Astrocyte (in vitro differentiated cells and primary cell): ENCODE measurements at regions not wholly inside any gene's neighbourhood (a gene's known extent, or its start where the extent isn't known, plus 50 kb on each side); places are given as distances from the start of the nearest gene placed in this dataset.
A peak's percentile ranks its signal among the peaks of the same experiment; 100 is the strongest.

Source experiments
- DNase-seq: peaks from one replicate; pipeline ENCODE4 v3.0.0-alpha.2; 2010; ENCODE audit warnings: low read depth
- FAIRE-seq: peaks from 2 replicates; lab custom pipeline; 2011; peaks lifted over from hg19 to GRCh38; lab: Jason Lieb, UNC
- H2AFZ ChIP-seq: 2 replicates; pipeline ENCODE4 v1.6.0; 2012; ENCODE audit warnings: low read depth, low read length, inconsistent platforms
- H3K27ac ChIP-seq: 2 replicates; pipeline ENCODE4 v1.5.1; 2011; ENCODE audit warnings: low read depth, low read length, inconsistent platforms
- H3K27me3 ChIP-seq: 2 replicates; pipeline ENCODE4 v1.6.0; 2011; ENCODE audit warnings: low read length, inconsistent platforms; ENCODE audit not compliant: insufficient read depth
- H3K36me3 ChIP-seq: 2 replicates; pipeline ENCODE4 v1.5.1; 2011; ENCODE audit warnings: low read length, inconsistent platforms; ENCODE audit not compliant: insufficient read depth
- H3K4me1 ChIP-seq: 2 replicates; pipeline ENCODE4 v1.5.1; 2011; ENCODE audit warnings: low read length, inconsistent platforms; ENCODE audit not compliant: insufficient read depth
- H3K4me2 ChIP-seq: 2 replicates; pipeline ENCODE4 v1.6.0; 2012; ENCODE audit warnings: low read length, inconsistent platforms
- H3K4me3 ChIP-seq: 2 replicates; pipeline ENCODE4 v1.5.1; 2011; ENCODE audit warnings: low read depth, mild to moderate bottlenecking, low read length, inconsistent platforms; ENCODE audit not compliant: insufficient read depth
- H3K79me2 ChIP-seq: 2 replicates; pipeline ENCODE4 v1.6.0; 2012; ENCODE audit warnings: mild to moderate bottlenecking, low read length, inconsistent platforms; ENCODE audit not compliant: insufficient read depth
- H3K9ac ChIP-seq: 2 replicates; pipeline ENCODE4 v1.6.0; 2012; ENCODE audit warnings: mild to moderate bottlenecking, low read length, inconsistent platforms
- H3K9me3 ChIP-seq: 2 replicates; pipeline ENCODE4 v1.5.1; 2012; ENCODE audit warnings: low read depth, mild to moderate bottlenecking, low read length, inconsistent platforms; ENCODE audit not compliant: insufficient read depth
- H4K20me1 ChIP-seq: 2 replicates; pipeline ENCODE4 v1.6.0; 2012; ENCODE audit warnings: low read length, inconsistent platforms; ENCODE audit not compliant: insufficient read depth
- H3K27ac Mint-ChIP-seq: one replicate; pipeline ENCODE4 v1.8.0; 2021; ENCODE audit warnings: mild to moderate bottlenecking, mixed read lengths; ENCODE audit not compliant: unreplicated experiment
- H3K27me3 Mint-ChIP-seq: one replicate; pipeline ENCODE4 v1.8.0; 2021; ENCODE audit warnings: low read depth, mixed read lengths; ENCODE audit not compliant: unreplicated experiment
- H3K36me3 Mint-ChIP-seq: one replicate; pipeline ENCODE4 v1.8.0; 2021; ENCODE audit warnings: low read depth, mixed read lengths; ENCODE audit not compliant: unreplicated experiment
- H3K4me1 Mint-ChIP-seq: one replicate; pipeline ENCODE4 v1.8.0; 2021; ENCODE audit warnings: low read depth, mixed read lengths; ENCODE audit not compliant: unreplicated experiment
- H3K4me3 Mint-ChIP-seq: one replicate; pipeline ENCODE4 v1.8.0; 2021; ENCODE audit warnings: mild to moderate bottlenecking, moderate library complexity, mixed read lengths; ENCODE audit not compliant: unreplicated experiment
- H3K9me3 Mint-ChIP-seq: one replicate; pipeline ENCODE4 v1.8.0; 2021; ENCODE audit warnings: mild to moderate bottlenecking, mixed read lengths; ENCODE audit not compliant: unreplicated experiment
- CTCF ChIP-seq: IDR thresholded peaks from 2 replicates; pipeline ENCODE4 v1.5.1; 2011; ENCODE audit warnings: low read depth, mild to moderate bottlenecking, inconsistent platforms, low read length, moderate library complexity; ENCODE audit not compliant: insufficient read depth
- EZH2 ChIP-seq: IDR thresholded peaks from 2 replicates; pipeline ENCODE4 v1.6.1; 2012; ENCODE audit warnings: mild to moderate bottlenecking, low read length, inconsistent platforms; ENCODE audit not compliant: insufficient read depth

- no peak overlapping the region for H2AFZ ChIP-seq
- Mint-ChIP-seq H3K4me1 (no peaks in the 10 kb centered on the region), H3K36me3 (no peaks in the 10 kb centered on the region), H3K27me3 (peaks cover 2% of the 10 kb centered on the region), H3K27ac (no peak overlapping the region), H3K4me3 (no peak overlapping the region), H3K9me3 (peaks cover 4% of the 10 kb centered on the region)
- TF ChIP-seq CTCF (no peak), EZH2 (no peak)
- H3K4me3 ChIP-seq: no peak overlapping the region
- H4K20me1 ChIP-seq: no peaks in the 10 kb centered on the region
- peak overlapping the region; percentile 7 for H3K4me2 ChIP-seq
- peaks cover 3% of the 10 kb centered on the region for H3K27me3 ChIP-seq
- no peaks in the 10 kb centered on the region for H3K36me3 ChIP-seq
- H3K27ac ChIP-seq: no peak overlapping the region
- H3K9me3 ChIP-seq: no peaks in the 10 kb centered on the region
- H3K9ac ChIP-seq: no peak overlapping the region
- DNase-seq (peak; percentile 56), FAIRE-seq (no peak)
- H3K79me2 ChIP-seq: no peaks in the 10 kb centered on the region
- H3K4me1 ChIP-seq: no peaks in the 10 kb centered on the region
Observed at GRCh38 chr20:4383961-4384360, 134.9 kb upstream of the ADRA1D start.

GRCh38 chr20:4375881-4376280 lies 126.8 kb upstream of the ADRA1D start:
- peaks cover 2% of the 10 kb centered on the region for H3K9me3 Mint-ChIP-seq
- Histone ChIP-seq H3K79me2 (no peaks in the 10 kb centered on the region), H2AFZ (no peak overlapping the region), H3K4me3 (no peak overlapping the region), H3K27me3 (no peaks in the 10 kb centered on the region), H3K9ac (no peak overlapping the region), H3K4me2 (peak overlapping the region; percentile 15), H3K4me1 (peaks cover 7% of the 10 kb centered on the region), H4K20me1 (no peaks in the 10 kb centered on the region), H3K9me3 (no peaks in the 10 kb centered on the region), H3K27ac (no peak overlapping the region), H3K36me3 (no peaks in the 10 kb centered on the region)
- DNase-seq (peak; percentile 68), FAIRE-seq (no peak)
- TF ChIP-seq EZH2 (no peak), CTCF (no peak)
- H3K27ac Mint-ChIP-seq: no peak overlapping the region
- H3K4me3 Mint-ChIP-seq: no peak overlapping the region
- H3K36me3 Mint-ChIP-seq: no peaks in the 10 kb centered on the region
- H3K4me1 Mint-ChIP-seq: peaks cover 6% of the 10 kb centered on the region
- peaks cover 2% of the 10 kb centered on the region for H3K27me3 Mint-ChIP-seq

- H3K4me1 Mint-ChIP-seq: peaks cover 6% of the 10 kb centered on the region
- no peaks in the 10 kb centered on the region for H3K36me3 Mint-ChIP-seq
- H3K27me3 ChIP-seq: no peaks in the 10 kb centered on the region
- no peak for DNase-seq
- H3K4me3 Mint-ChIP-seq: no peak overlapping the region
- TF ChIP-seq EZH2 (no peak), CTCF (no peak)
- H3K27ac ChIP-seq: no peak overlapping the region
- no peak overlapping the region for H2AFZ ChIP-seq
- no peak overlapping the region for H3K4me3 ChIP-seq
- no peak for FAIRE-seq
- no peaks in the 10 kb centered on the region for H3K27me3 Mint-ChIP-seq
- no peaks in the 10 kb centered on the region for H4K20me1 ChIP-seq
- H3K4me2 ChIP-seq: no peak overlapping the region
- no peak overlapping the region for H3K27ac Mint-ChIP-seq
- H3K36me3 ChIP-seq: no peaks in the 10 kb centered on the region
- H3K79me2 ChIP-seq: no peaks in the 10 kb centered on the region
- peaks cover 7% of the 10 kb centered on the region for H3K4me1 ChIP-seq
- no peaks in the 10 kb centered on the region for H3K9me3 ChIP-seq
- peaks cover 2% of the 10 kb centered on the region for H3K9me3 Mint-ChIP-seq
- no peak overlapping the region for H3K9ac ChIP-seq
Observed at GRCh38 chr20:4373454-4373853, 124.4 kb upstream of the ADRA1D start.
